Activated CD4-positive, alpha-beta T cell treated with anti-CD3 and anti-CD28 coated beads, Interleukin-2, Interleukin-4, amounts not matched to agents 100 ng/mL and 50 ng/mL, durations not matched to agents 16 hours and 8 hours (primary cell): ENCODE measurements at regions not wholly inside any gene's neighbourhood (a gene's known extent, or its start where the extent isn't known, plus 50 kb on each side); places are given as distances from the start of the nearest gene placed in this dataset.

Experiments
- DNase-seq: peaks from one replicate; pipeline ENCODE4 v3.0.0-alpha.2; 2020; ENCODE audit warnings: low spot score

DNA sequence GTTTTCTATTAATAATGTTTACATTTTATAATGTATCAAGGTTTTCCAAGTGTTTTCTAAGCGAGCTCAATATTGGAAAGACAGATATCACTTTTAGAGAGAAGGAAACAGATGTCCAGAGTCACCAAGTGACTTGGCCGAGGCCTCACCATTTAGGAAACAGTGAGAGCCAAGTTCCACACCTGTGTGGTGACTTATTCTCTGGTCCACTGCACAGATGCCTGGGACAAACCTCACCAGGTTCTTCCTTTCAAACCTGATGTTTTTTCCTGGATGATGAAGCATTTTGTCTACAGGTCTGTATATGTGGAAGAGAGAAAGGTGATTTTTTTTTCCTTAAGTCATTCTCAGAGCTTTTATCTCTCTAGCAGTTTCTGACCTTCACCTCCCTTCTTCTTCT lies 280.7 kb downstream of the LPIN1 start:
- DNase-seq: no peak

GRCh38 chr2:12031866-12032265 lies 285.4 kb downstream of the LPIN1 start:
- DNase-seq: no peak

GRCh38 chr2:12032398-12032797 lies 286.0 kb downstream of the LPIN1 start:
- DNase-seq: no peak

DNA sequence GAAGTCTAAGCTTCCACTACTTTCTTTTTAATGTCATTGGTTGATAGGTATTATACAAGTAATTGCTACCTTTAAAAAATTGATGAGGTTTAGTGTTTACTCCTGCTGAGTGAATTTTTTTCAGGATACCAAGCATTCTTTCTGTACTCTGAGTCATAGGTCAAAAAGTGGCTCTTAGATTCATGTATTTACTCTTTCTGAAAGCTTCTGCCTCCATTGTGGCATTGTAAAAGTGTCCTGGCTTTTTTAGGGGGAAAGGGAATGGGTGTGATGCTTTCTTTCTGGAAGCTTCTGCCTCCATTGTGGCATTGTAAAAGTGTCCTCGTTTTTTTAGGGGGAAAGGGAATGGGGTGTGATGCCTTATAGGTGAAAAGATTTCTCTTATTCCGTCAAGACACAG lies 286.5 kb downstream of the LPIN1 start:
- DNase-seq: no peak

GRCh38 chr2:12033494-12033893 lies 287.1 kb downstream of the LPIN1 start:
- no peak for DNase-seq

GRCh38 chr2:12034382-12034781 lies 287.9 kb downstream of the LPIN1 start:
- no peak for DNase-seq

DNA sequence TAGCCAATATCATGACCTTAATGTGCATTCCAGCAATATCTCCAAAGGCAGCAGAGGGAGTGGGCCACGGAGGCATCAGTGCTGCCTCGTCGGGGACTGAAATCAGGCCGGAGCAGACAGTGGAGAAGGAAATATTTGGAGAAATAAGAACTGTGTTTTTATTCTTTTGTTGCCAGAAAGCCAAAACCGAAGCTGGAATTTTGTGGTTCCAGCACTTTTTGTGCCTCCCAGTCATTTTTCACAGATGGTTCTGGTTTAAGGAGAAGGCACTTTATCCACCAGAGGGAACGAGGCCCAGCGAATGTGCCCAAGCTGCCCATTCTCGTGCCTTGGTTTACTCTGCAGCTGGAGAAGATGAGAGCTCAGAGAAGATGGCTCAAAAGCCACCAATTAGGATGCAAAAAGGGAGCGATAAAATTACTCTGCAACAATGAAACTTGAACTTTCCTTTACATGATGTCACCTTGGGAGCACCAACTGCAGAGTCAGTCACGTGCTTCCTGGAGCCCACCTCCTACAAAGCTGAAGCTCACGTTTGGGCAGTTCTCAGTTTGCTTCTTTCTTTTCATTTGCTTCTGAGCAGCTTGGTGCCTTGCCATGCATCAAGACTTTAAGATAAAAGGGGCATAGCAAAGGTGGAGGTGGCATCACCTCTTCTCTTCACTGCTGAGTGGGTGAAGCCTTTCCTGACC lies 288.7 kb downstream of the LPIN1 start:
- DNase-seq: no peak

- no peak for DNase-seq
These were observed 289.7 kb downstream of the LPIN1 start for GRCh38 chr2:12035956-12036639.

GRCh38 chr2:12036640-12036983 lies 290.2 kb downstream of the LPIN1 start:
- no peak for DNase-seq

DNA sequence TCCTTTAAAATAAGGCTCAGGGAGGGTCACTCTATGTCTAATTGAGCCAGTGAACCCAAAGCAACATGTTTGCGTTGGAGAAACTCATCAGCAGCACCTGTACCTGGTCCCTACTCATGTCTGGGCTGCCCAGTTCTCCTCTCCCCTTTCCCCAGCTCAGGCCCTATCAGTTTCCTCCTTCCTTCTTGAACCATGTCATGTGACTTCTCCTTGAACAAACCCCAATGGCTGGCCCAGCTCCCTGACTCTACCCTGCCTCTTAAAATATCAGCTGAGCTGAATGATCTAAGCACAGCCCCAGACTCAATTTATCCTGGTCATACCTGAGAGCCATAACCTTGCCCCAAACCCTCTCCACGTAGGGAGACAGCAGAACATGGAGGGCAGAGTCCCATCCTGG lies 290.9 kb downstream of the LPIN1 start:
- no peak for DNase-seq

DNA sequence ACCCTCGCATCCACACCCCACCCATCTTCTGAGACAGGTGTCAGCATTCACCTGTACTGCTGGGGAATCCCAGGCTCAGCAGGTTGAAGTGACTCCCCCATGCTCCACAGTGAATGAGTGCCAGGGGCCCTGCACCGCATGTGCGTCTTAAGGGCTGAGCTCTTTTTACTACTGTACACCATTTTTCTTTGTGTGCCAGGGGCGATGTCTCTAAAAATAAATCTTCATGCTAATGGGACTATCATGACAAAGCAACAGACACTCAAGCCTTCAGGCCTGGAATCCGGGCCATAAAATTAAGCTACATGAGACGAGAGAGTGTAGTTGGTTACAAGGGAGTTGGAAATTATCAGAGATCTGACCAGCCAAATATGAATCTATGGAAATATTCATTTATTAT lies 294.8 kb downstream of the LPIN1 start:
- no peak for DNase-seq

GRCh38 chr2:12043131-12043530 lies 296.7 kb downstream of the LPIN1 start:
- DNase-seq: no peak

- no peak for DNase-seq
These were observed 298.4 kb downstream of the LPIN1 start for GRCh38 chr2:12044857-12045256.

GRCh38 chr2:12045864-12046291 lies 299.4 kb downstream of the LPIN1 start:
- no peak for DNase-seq

DNA sequence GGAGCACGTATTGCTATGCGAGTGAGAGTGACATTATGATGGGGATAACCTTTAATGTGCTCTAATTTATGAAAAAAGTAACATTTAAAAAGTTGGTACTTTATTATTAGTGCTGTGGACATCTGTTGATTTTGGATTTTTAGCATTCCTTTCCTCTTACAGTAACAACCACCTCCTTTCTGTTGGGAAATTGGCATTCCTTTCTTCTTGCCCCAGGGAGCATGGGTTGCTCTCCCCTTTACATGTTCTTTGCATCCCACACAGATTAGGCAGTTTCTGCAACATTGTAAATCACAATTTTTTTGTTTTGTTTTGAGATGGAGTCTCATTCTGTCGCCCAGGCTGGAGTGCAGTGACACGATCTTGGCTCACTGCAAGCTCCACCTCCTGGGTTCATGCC lies 300.2 kb downstream of the LPIN1 start:
- no peak for DNase-seq

GRCh38 chr2:12047761-12048160 lies 301.3 kb downstream of the LPIN1 start:
- DNase-seq: no peak

- no peak for DNase-seq
These were observed 302.1 kb downstream of the LPIN1 start for GRCh38 chr2:12048550-12048949.

DNA sequence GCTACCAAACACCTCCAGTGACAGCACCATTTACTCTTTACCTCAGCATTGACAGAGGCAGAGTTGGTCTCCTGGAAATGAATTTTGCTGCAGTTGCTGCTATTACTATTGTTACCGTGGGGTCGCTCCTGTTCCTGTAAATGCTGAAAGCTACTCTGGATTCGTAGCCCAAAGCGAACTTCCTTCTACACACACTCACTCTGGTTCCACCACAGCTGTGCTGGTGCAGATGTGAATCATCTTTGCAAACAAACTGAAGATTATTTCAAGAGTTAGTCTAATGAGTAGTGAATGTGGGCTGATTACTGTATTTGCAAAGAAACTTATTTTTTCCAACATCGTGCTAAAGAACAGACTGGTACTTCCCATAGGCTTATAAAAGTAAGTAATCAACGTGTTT lies 304.0 kb downstream of the LPIN1 start:
- DNase-seq: no peak

GRCh38 chr2:12051831-12052230 lies 305.4 kb downstream of the LPIN1 start:
- DNase-seq: no peak

DNA sequence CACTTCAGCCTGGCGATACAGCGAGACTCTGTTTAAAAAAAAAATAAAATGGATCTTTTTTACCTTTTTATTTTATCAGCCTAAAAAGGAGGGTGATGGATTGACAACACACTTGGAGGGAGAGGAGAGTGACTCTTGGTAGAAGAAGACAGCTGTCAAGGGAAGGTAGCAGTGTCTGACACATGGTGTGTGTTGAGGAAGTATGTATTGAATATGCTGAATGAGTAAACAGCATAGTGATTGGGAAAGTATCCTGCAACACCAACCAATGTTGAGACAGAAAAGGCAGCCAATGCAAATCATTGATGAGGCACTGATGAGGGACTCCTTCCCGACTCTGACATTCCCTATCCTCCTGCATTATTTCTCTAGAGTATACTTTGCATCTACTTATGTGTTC lies 306.4 kb downstream of the LPIN1 start:
- no peak for DNase-seq

DNA sequence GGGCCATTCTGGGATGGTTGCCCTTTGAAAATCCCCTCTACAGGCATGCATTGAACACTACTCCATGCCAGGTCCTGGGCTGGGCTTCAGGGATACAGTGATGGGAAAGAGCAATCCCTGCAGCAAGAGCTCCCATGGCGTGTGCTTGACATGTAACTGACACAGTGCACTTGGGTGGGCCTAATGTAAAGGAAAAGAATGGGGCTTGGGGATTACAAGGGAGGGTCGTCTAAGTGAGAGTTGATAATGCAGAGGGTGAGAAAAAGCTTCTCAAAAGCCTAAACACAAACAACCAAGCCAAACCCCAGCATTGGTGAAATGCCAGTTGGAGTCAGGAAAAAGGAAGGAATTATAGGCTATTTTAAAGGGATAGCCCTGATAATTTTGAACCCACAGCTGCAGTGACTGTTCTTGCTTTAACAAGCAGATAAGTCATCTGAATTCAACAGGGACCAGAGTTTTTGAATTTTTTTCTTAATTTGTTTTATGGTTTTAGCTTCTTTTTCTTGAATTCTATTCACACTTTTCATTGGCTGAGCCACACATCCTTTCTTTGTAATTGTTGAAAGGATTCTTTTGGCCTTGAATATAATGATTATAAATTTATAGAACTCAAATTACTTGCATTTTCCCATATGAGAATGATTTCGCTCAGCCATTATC lies 308.7 kb downstream of the LPIN1 start:
- DNase-seq: no peak

DNA sequence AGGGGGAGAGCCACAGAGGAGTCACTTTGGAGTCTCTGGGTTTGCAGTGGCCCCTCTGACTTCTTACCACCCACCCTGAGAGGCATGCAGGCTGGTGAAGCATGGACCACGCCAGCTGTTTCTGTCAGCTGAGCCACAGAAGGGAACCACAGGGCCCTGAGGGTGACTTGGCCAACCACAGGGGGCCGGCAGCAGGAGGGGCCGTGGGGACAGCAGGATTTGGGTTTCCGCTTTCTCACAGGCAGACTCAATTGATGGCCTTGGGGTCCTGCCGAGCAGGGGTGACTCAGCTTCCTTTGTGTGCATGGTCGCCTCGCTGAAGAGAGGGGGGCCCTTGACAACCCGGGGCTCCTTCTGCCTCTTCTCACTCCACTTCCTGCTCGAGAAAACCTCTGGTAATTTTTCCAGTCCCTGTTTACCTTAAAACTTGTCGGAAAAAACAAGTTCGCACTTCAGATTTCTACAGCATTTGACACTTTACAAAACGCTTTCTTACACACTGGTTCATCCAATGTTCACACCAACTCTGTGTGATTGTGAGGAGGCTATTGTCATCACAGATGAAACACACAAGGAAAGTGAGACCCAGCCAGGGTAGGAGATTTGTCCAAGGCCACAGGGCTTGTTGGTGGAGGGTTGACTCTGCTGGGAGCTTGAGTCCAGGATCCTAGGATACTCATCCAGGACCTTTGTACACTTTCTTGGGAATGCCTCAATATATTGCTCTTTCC lies 311.2 kb downstream of the LPIN1 start:
- no peak for DNase-seq
